Nephron progenitor cell (in vitro differentiated cells): ENCODE measurements at regions not wholly inside any gene's neighbourhood (a gene's known extent, or its start where the extent isn't known, plus 50 kb on each side); places are given as distances from the start of the nearest gene placed in this dataset.

Experiments used
- DNase-seq: peaks from one replicate; pipeline ENCODE4 v3.0.0; 2021
- H3K27ac Mint-ChIP-seq: 2 replicates; pipeline ENCODE4 v1.8.0; 2021; ENCODE audit warnings: mild to moderate bottlenecking, moderate library complexity, mixed read lengths
- H3K27me3 Mint-ChIP-seq: 2 replicates; pipeline ENCODE4 v1.8.0; 2021; ENCODE audit warnings: mild to moderate bottlenecking, low read depth, mixed read lengths; ENCODE audit not compliant: poor library complexity
- H3K36me3 Mint-ChIP-seq: 2 replicates; pipeline ENCODE4 v1.8.0; 2021; ENCODE audit warnings: low read depth, mixed read lengths
- H3K4me1 Mint-ChIP-seq: 2 replicates; pipeline ENCODE4 v1.8.0; 2021; ENCODE audit warnings: mixed read lengths
- H3K4me3 Mint-ChIP-seq: 2 replicates; pipeline ENCODE4 v1.8.0; 2021; ENCODE audit warnings: mild to moderate bottlenecking, moderate library complexity, mixed read lengths
- H3K9me3 Mint-ChIP-seq: 2 replicates; pipeline ENCODE4 v1.8.0; 2021; ENCODE audit warnings: mild to moderate bottlenecking, moderate library complexity, mixed read lengths
- TF ChIP-seq, protein P1 (sequence below): fragments of 200-600 bp; sonication (generic); IDR thresholded peaks from 2 replicates; pipeline ENCODE4 v1.5.0; 2021; ENCODE audit warnings: antibody characterized with exemption

DNA sequence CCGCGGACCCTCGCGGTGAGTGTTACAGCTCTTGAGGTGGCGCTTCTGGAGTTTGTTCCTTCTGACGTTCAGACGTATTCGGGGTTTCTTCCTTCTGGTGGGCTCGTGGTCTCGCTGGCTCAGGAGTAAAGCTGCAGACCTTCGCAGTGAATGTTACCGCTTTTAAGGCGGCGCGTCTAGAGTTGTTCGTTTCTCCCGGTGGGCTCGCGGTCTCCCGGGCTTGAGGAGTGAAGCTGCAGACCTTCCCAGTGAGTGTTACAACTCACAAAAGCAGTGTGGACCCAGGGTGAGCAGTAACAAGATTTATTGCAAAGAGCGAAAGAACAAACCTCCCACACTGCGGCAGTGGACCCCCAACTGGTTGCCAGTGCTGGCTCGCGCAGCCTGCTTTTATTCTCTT lies 177.1 kb downstream of the UACA start:
- peak overlapping the region; percentile 66 for H3K4me3 Mint-ChIP-seq
- H3K27me3 Mint-ChIP-seq: peaks cover 23% of the 10 kb centered on the region
- TF ChIP-seq, protein P1, sequence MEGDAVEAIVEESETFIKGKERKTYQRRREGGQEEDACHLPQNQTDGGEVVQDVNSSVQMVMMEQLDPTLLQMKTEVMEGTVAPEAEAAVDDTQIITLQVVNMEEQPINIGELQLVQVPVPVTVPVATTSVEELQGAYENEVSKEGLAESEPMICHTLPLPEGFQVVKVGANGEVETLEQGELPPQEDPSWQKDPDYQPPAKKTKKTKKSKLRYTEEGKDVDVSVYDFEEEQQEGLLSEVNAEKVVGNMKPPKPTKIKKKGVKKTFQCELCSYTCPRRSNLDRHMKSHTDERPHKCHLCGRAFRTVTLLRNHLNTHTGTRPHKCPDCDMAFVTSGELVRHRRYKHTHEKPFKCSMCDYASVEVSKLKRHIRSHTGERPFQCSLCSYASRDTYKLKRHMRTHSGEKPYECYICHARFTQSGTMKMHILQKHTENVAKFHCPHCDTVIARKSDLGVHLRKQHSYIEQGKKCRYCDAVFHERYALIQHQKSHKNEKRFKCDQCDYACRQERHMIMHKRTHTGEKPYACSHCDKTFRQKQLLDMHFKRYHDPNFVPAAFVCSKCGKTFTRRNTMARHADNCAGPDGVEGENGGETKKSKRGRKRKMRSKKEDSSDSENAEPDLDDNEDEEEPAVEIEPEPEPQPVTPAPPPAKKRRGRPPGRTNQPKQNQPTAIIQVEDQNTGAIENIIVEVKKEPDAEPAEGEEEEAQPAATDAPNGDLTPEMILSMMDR: no peak
- no peak for DNase-seq
- H3K27ac Mint-ChIP-seq: no peak overlapping the region
- no peaks in the 10 kb centered on the region for H3K36me3 Mint-ChIP-seq
- peaks cover 10% of the 10 kb centered on the region for H3K9me3 Mint-ChIP-seq
- peaks cover 28% of the 10 kb centered on the region for H3K4me1 Mint-ChIP-seq

DNA sequence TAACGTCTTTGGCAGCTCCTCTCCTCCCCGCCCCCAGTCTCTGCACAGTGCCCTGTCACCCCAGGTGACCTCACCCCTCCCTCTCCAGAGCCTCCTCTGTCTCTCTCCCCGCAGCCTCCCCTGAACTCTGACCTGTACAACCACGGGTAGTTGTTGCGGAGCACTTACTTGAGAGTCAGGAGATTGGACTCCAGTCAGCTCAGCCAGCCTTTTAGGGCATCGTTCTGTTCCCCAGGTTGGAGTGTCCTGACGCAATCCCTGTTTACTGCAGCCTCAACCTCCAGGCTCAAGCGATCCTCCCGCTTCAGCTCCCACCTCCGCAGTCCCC lies 177.7 kb downstream of the UACA start:
- Mint-ChIP-seq H3K36me3 (no peaks in the 10 kb centered on the region), H3K27me3 (peaks cover 23% of the 10 kb centered on the region), H3K27ac (no peak overlapping the region), H3K4me3 (peak overlapping the region; percentile 66), H3K4me1 (peaks cover 28% of the 10 kb centered on the region), H3K9me3 (peaks cover 8% of the 10 kb centered on the region)
- TF ChIP-seq, protein P1: no peak
- no peak for DNase-seq

DNA sequence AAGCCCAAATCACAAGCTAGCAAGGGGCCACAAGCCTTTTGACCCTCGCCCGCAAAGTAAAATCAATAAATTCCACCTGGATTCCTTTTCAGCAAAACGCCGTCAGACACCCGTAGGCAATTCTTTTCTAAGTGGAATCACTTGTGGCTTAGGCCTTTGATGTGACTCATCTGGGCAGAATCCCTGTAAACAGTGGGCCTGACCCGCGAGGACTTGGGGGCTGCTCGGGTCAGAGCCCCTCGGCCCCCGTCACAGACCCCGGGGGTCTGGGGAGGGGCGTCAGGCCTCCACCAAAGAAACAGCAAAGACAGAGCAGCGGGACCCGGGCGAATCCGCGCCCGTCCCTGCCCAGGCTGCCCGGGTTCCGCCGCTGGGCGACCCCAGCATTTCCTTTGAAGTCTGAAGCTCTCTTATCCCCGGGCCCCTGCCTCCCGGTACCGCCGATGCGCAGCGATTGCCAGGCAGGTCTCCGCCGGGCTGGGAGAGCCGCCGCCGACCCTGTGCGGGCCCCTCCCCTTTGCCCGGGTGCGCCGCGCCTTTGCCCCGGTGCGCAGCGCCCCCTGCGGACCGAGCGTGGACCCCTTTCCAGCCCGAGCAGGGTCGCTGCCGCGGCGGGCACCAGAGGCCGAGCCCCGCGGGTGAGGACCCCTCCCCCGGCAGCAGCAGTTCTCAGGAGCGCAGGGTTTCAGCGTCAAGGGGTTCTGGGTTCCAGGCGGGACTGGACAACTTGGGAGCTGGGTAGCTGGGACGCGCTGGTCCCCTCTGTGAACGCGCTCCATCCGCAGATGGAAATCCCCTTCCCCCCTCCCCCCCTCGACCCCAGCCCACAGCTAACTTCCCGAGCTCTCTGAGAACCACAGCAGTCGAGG lies 178.3 kb downstream of the UACA start:
- Mint-ChIP-seq H3K27ac (no peak overlapping the region), H3K27me3 (peaks cover 23% of the 10 kb centered on the region), H3K4me1 (peaks cover 34% of the 10 kb centered on the region), H3K9me3 (peaks cover 8% of the 10 kb centered on the region), H3K4me3 (peak overlapping the region; percentile 74), H3K36me3 (no peaks in the 10 kb centered on the region)
- TF ChIP-seq, protein P1: peak; percentile 62
- peak; percentile 85 for DNase-seq

DNA sequence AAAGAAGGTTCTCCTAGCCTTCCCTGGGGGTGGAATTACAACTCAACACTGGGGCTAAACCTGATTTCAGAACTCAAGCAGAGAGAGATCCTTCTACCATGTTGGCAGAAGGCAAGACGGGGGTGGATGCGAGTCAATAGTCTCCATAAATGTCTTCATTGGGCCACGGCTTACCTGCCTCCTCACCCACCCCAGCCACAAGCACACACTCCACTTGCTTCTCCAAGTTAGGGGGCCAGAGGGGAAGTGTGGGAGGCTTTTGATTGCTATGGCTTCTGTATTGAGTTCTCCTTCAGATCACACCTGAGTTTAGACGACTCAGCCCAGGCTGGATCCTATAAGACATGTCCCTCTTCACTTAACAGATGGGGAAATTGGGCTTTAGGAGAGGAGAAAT lies 178.9 kb downstream of the UACA start:
- no peaks in the 10 kb centered on the region for H3K36me3 Mint-ChIP-seq
- peaks cover 8% of the 10 kb centered on the region for H3K9me3 Mint-ChIP-seq
- no peak for DNase-seq
- H3K4me3 Mint-ChIP-seq: peak overlapping the region; percentile 74
- H3K27me3 Mint-ChIP-seq: peaks cover 27% of the 10 kb centered on the region
- peaks cover 40% of the 10 kb centered on the region for H3K4me1 Mint-ChIP-seq
- TF ChIP-seq, protein P1: no peak
- H3K27ac Mint-ChIP-seq: no peak overlapping the region

DNA sequence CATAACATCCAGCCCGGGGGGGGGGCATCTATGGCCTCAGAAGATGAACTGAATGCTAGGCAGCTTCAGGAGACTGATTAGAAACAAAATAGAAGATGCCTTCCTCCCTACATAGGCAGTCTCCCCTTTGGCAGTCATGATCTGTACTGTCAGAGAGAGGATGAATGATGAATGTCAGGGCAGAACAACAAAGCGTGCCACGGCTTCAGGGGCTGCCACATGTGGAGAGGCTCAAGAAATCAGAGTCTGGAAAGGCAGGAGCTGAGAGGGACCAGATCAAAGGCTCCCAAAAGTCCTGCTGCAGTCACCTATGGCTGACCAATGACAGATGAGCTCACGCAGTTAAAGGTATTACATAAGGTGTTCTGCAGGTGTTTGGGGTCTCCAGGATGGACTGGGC lies 180.4 kb downstream of the UACA start:
- peaks cover 8% of the 10 kb centered on the region for H3K9me3 Mint-ChIP-seq
- no peaks in the 10 kb centered on the region for H3K36me3 Mint-ChIP-seq
- TF ChIP-seq, protein P1: no peak
- DNase-seq: no peak
- H3K4me1 Mint-ChIP-seq: peaks cover 38% of the 10 kb centered on the region
- no peak overlapping the region for H3K27ac Mint-ChIP-seq
- peaks cover 26% of the 10 kb centered on the region for H3K27me3 Mint-ChIP-seq
- no peak overlapping the region for H3K4me3 Mint-ChIP-seq
